ENCODE measurements at regions not wholly inside any gene's neighbourhood (a gene's known extent, or its start where the extent isn't known, plus 50 kb on each side); places are given as distances from the start of the nearest gene placed in this dataset.
"Not testable (repeated sequence)": the region's sequence is repeated elsewhere in the genome, so short reads cannot be mapped to it uniquely, and the experiment has no call there.

DNA sequence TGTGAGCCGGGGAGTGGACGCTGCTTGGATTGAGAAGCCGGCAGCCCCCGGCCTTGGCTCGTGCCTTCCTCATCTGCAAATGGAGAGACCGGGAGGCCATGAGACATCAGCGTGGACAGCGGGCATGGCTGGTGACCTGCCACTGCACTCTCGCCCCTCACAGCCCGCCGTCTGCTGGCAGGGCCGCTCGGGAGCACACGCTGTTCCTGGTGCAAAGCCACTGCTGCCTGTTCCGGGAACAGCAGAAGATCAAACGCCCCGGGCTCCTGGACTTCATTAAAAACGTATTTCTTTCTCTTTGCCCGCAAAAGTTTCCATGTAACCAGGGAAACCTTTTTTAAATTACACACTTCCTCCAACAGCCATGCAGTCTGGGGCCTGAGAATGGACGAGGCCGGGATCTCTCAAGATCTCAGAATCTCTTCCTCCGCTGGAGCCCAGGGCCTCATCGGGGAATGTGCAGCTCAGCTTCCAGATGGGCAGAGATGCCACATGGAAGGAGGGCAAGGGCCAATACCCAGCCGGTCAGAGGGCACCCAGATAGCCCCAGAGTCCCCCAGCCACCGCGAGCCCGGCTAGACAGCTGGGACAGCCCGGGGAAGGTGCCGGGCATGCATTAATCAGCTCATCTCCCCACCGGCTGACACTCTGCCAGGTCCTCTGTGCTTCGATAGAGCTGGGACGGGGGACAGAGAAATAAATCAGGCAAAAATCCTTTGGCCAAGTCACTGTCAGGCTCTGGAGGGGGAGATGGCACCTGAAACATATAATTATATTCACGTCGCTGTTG is 62.8 kb upstream of the PRR5 start:
- H2AFZ ChIP-seq (ENCODE audit: low read length) = peak overlapping the region; percentile 72
- peak overlapping the region; percentile 22 for H3K4me2 ChIP-seq (ENCODE audit: insufficient read depth, low read length)
- H3K27ac ChIP-seq (ENCODE audit: low read depth, low read length) = peak overlapping the region; percentile 9
- no peaks in the 10 kb centered on the region for H4K20me1 ChIP-seq (ENCODE audit: insufficient read depth, low read length)
- peak overlapping the region; percentile 30 for H3K4me3 ChIP-seq (ENCODE audit: insufficient read depth, low read length)
- peak; percentile 85 for DNase-seq (ENCODE audit: insufficient read length, low spot score, missing footprints)
- H3K79me2 ChIP-seq (ENCODE audit: insufficient read depth, low read length) = no peaks in the 10 kb centered on the region
- H3K9me3 ChIP-seq (ENCODE audit: low read depth, low read length) = no peaks in the 10 kb centered on the region
- H3K27me3 ChIP-seq (ENCODE audit: insufficient read depth, low read length) = no peaks in the 10 kb centered on the region
- TF ChIP-seq CTCF (IDR thresholded peaks at IDR 0.05; ENCODE audit: extremely low read depth, low read depth, low read length) = no peak
- no peaks in the 10 kb centered on the region for H3K36me3 ChIP-seq (ENCODE audit: insufficient read depth, low read length)
- H3K4me1 ChIP-seq (ENCODE audit: insufficient read depth, low read length) = peaks cover 4% of the 10 kb centered on the region

- not testable (repeated sequence) for H3K4me1 ChIP-seq (ENCODE audit: insufficient read depth, low read length); H3K36me3 ChIP-seq (ENCODE audit: insufficient read depth, low read length); H3K27me3 ChIP-seq (ENCODE audit: insufficient read depth, low read length); H3K9me3 ChIP-seq (ENCODE audit: low read depth, low read length); H3K79me2 ChIP-seq (ENCODE audit: insufficient read depth, low read length); DNase-seq (ENCODE audit: insufficient read length, low spot score, missing footprints); H3K27ac ChIP-seq (ENCODE audit: low read depth, low read length); H4K20me1 ChIP-seq (ENCODE audit: insufficient read depth, low read length); H3K4me2 ChIP-seq (ENCODE audit: insufficient read depth, low read length); H2AFZ ChIP-seq (ENCODE audit: low read length); H3K4me3 ChIP-seq (ENCODE audit: insufficient read depth, low read length)
Measured at GRCh38 chr22:44636502-44637206, 65.3 kb upstream of the PRR5 start.

DNA sequence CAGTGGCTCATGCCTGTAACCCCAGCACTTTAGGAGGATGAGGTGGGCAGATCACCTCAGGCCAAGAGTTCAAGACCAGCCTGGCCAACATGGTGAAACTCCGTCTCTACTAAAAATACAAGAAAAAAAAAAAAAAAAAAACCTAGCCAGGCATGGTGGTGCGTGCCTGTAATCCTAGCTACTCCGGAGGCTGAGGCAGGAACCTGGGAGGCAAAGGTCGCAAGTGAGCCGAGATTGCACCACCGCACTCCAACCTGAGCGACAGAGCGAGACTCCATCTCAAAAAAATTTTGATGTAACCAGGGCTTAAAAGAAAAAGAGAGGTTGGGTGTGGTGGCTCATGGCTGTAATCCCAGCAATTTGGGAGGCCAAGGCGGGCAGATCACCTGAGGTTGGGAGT is 66.4 kb upstream of the PRR5 start:
- DNase-seq (ENCODE audit: insufficient read length, low spot score, missing footprints); H3K9me3 ChIP-seq (ENCODE audit: low read depth, low read length); H3K27me3 ChIP-seq (ENCODE audit: insufficient read depth, low read length); H3K36me3 ChIP-seq (ENCODE audit: insufficient read depth, low read length); H3K27ac ChIP-seq (ENCODE audit: low read depth, low read length); H3K4me1 ChIP-seq (ENCODE audit: insufficient read depth, low read length); H3K79me2 ChIP-seq (ENCODE audit: insufficient read depth, low read length); H4K20me1 ChIP-seq (ENCODE audit: insufficient read depth, low read length); H3K4me3 ChIP-seq (ENCODE audit: insufficient read depth, low read length); H3K4me2 ChIP-seq (ENCODE audit: insufficient read depth, low read length); H2AFZ ChIP-seq (ENCODE audit: low read length): not testable (repeated sequence)

DNA sequence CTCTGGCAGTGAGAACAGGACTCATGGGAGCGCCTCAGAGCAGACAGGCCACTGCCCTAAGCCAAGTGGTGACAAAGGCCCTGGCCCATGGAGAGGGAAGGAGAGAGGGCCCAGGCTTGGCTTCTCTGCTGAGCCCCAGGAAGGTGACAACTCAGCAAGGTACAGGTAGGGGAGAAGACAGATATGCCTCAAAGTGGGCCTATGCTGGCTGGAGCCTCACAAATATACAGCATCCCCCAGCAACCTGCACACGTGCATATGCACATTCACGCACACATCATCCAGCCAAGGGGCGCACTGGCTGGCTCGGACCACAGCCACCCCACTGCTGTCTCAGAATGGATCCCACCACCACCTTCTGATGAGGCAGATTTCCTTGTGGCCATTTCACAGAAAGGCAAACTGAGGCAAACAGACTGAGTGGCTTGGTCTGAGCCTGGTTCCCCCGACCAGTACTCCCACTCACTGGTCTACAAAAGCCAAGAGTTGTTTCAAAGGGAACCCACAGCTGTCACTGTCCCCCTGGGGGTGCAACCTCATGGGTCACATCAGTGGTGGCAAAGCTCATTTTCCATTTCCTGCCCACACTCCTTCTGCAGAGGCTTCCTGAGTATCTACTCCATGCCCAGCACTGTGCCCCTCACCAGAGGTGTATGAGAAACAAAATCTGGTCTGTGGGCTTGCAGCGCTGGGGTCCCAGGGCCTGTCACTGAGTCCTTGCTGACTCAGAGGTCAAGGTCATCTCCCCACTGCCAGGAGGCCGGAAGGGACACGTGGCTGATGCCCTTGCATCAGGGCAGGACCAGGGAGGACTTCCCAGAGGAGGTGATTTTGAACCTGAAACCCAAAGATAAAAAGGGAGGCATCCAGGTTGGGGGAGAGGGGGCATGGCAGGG is 67.3 kb upstream of the PRR5 start:
- no peaks in the 10 kb centered on the region for H3K27me3 ChIP-seq (ENCODE audit: insufficient read depth, low read length)
- no peak for TF ChIP-seq CTCF (IDR thresholded peaks at IDR 0.05; ENCODE audit: extremely low read depth, low read depth, low read length)
- no peaks in the 10 kb centered on the region for H3K79me2 ChIP-seq (ENCODE audit: insufficient read depth, low read length)
- no peak overlapping the region for H3K27ac ChIP-seq (ENCODE audit: low read depth, low read length)
- H3K4me1 ChIP-seq (ENCODE audit: insufficient read depth, low read length) = peaks cover 4% of the 10 kb centered on the region
- H4K20me1 ChIP-seq (ENCODE audit: insufficient read depth, low read length) = no peaks in the 10 kb centered on the region
- no peaks in the 10 kb centered on the region for H3K36me3 ChIP-seq (ENCODE audit: insufficient read depth, low read length)
- H3K4me3 ChIP-seq (ENCODE audit: insufficient read depth, low read length) = no peak overlapping the region
- H2AFZ ChIP-seq (ENCODE audit: low read length) = no peak overlapping the region
- no peak overlapping the region for H3K4me2 ChIP-seq (ENCODE audit: insufficient read depth, low read length)
- no peaks in the 10 kb centered on the region for H3K9me3 ChIP-seq (ENCODE audit: low read depth, low read length)
- peak; percentile 62 for DNase-seq (ENCODE audit: insufficient read length, low spot score, missing footprints)

All from osteoblast (primary cell).